Lower leg skin (tissue), 3 donors: ENCODE measurements at regions not wholly inside any gene's neighbourhood (a gene's known extent, or its start where the extent isn't known, plus 50 kb on each side); places are given as distances from the start of the nearest gene placed in this dataset.

ENCODE experiments used
- CTCF ChIP-seq, 3 donors: fragments of 450-650 bp; IDR thresholded peaks; one replicate each; pipeline ENCODE4 v1.5.1; 2016; ENCODE audit warnings: antibody characterized with exemption in 3 of 3, mild to moderate bottlenecking in 3 of 3, moderate library complexity in 2 of 3
- POLR2A ChIP-seq, 2 donors: fragments of 450-650 bp; IDR thresholded peaks; one replicate each; pipeline ENCODE4 v1.6.1; 2016 to 2017; ENCODE audit warnings: antibody characterized with exemption in 2 of 2, mild to moderate bottlenecking in 1 of 2, moderate library complexity in 1 of 2

GRCh38 chr6:48658915-48659314 is 547.9 kb upstream of the PTCHD4 start:
- TF ChIP-seq CTCF (IDR thresholded peaks at IDR 0.05), result no peak
- TF ChIP-seq POLR2A (IDR thresholded peaks at IDR 0.05), result no peak
